ENCODE measurements at regions not wholly inside any gene's neighbourhood (a gene's known extent, or its start where the extent isn't known, plus 50 kb on each side); places are given as distances from the start of the nearest gene placed in this dataset.

- DNase-seq (ENCODE audit: low spot score in 2 of 2), result no peak
- no peak overlapping the region for H3K4me3 ChIP-seq
- H3K36me3 ChIP-seq, result no peaks in the 10 kb centered on the region
- 75 to 84% methylated on average over 2 of the region's 2 CpGs for WGBS, 2 donors
- H3K9me3 ChIP-seq, result no peaks in the 10 kb centered on the region
- H3K27ac ChIP-seq, result no peak overlapping the region
- TF ChIP-seq, protein P1, sequence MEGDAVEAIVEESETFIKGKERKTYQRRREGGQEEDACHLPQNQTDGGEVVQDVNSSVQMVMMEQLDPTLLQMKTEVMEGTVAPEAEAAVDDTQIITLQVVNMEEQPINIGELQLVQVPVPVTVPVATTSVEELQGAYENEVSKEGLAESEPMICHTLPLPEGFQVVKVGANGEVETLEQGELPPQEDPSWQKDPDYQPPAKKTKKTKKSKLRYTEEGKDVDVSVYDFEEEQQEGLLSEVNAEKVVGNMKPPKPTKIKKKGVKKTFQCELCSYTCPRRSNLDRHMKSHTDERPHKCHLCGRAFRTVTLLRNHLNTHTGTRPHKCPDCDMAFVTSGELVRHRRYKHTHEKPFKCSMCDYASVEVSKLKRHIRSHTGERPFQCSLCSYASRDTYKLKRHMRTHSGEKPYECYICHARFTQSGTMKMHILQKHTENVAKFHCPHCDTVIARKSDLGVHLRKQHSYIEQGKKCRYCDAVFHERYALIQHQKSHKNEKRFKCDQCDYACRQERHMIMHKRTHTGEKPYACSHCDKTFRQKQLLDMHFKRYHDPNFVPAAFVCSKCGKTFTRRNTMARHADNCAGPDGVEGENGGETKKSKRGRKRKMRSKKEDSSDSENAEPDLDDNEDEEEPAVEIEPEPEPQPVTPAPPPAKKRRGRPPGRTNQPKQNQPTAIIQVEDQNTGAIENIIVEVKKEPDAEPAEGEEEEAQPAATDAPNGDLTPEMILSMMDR (IDR thresholded peaks at IDR 0.05), result no peak
- no peak for TF ChIP-seq EP300 (IDR thresholded peaks at IDR 0.05)
- TF ChIP-seq POLR2A (IDR thresholded peaks at IDR 0.05), result no peak
- no peaks in the 10 kb centered on the region for H3K27me3 ChIP-seq
- no peaks in the 10 kb centered on the region for H3K4me1 ChIP-seq
Observed at GRCh38 chr4:30262379-30262778, 457.8 kb upstream of the PCDH7 start.

GRCh38 chr4:30264465-30264864, 455.7 kb upstream of the PCDH7 start:
- TF ChIP-seq EP300 (IDR thresholded peaks at IDR 0.05) (no peak), POLR2A (IDR thresholded peaks at IDR 0.05) (no peak)
- TF ChIP-seq, protein P1 (IDR thresholded peaks at IDR 0.05), result no peak
- no peak for DNase-seq (ENCODE audit: low spot score in 2 of 2)
- no peaks in the 10 kb centered on the region for H3K36me3 ChIP-seq
- no peaks in the 10 kb centered on the region for H3K27me3 ChIP-seq
- WGBS, 2 donors, result 96 to 97% methylated on average over 14 to 15 of the region's 15 CpGs
- H3K9me3 ChIP-seq, result no peaks in the 10 kb centered on the region
- H3K27ac ChIP-seq, result no peak overlapping the region
- H3K4me1 ChIP-seq, result no peaks in the 10 kb centered on the region
- no peak overlapping the region for H3K4me3 ChIP-seq

GRCh38 chr4:30265716-30266115, 454.5 kb upstream of the PCDH7 start:
- WGBS, 2 donors, result 39 to 49% methylated on average over 3 of the region's 3 CpGs
- no peaks in the 10 kb centered on the region for H3K27me3 ChIP-seq
- no peaks in the 10 kb centered on the region for H3K36me3 ChIP-seq
- no peaks in the 10 kb centered on the region for H3K9me3 ChIP-seq
- no peaks in the 10 kb centered on the region for H3K4me1 ChIP-seq
- TF ChIP-seq, protein P1 (IDR thresholded peaks at IDR 0.05), result no peak
- TF ChIP-seq EP300 (IDR thresholded peaks at IDR 0.05) (no peak), POLR2A (IDR thresholded peaks at IDR 0.05) (no peak)
- H3K27ac ChIP-seq, result no peak overlapping the region
- H3K4me3 ChIP-seq, result no peak overlapping the region
- no peak for DNase-seq (ENCODE audit: low spot score in 2 of 2)

DNA sequence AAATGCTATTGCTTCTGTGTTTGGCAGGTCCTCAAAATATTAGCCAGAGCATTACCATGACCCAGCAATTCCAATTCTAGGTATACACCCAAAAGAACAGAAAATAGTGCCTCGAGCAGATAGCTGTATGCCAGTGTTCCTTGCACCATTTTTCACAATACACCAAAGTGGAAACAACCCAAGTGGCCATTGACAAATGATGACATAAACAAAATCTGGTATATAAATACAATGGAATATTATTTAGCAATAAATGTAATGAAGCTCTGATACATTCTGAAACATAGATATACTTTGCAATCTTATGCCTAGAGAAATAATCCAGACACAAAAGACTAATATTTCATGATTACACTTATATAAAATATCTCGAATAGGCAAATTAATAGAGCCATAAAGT, 451.8 kb upstream of the PCDH7 start:
- TF ChIP-seq, protein P1 (IDR thresholded peaks at IDR 0.05), result no peak
- TF ChIP-seq POLR2A (IDR thresholded peaks at IDR 0.05), result no peak
- no peak for TF ChIP-seq EP300 (IDR thresholded peaks at IDR 0.05)
- WGBS, 2 donors, result 70 to 73% methylated on average over 2 of the region's 2 CpGs

DNA sequence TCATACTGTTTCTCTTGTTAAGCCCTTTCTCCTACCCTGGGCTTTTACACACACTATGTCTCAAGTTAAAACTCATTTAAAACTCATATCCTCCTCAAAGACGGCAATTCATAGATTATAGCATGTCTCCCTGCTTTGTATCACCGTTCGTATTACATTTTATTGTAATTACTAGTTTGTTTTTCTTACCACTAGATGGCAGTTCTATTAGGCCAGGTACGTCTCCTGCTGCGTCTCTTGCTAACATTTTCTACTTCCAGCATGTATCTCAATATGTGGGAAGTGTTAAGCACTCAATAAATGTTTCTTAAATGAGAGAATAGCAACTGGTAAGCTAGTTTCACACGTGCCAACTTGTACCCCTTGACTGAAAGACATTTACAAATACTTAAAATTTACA, 450.3 kb upstream of the PCDH7 start:
- no peak for TF ChIP-seq EP300 (IDR thresholded peaks at IDR 0.05)
- TF ChIP-seq, protein P1 (IDR thresholded peaks at IDR 0.05), result no peak
- no peak for TF ChIP-seq POLR2A (IDR thresholded peaks at IDR 0.05)
- no peaks in the 10 kb centered on the region for H3K36me3 ChIP-seq
- WGBS, 2 donors, result 51 to 52% methylated on average over 6 of the region's 6 CpGs
- peaks cover 0 to 16% (median 0%) of the 10 kb centered on the region in 4 donors for H3K9me3 ChIP-seq
- no peak overlapping the region for H3K4me3 ChIP-seq
- H3K27ac ChIP-seq, result no peak overlapping the region
- H3K27me3 ChIP-seq, result no peaks in the 10 kb centered on the region
- H3K4me1 ChIP-seq, result no peaks in the 10 kb centered on the region
- no peak for DNase-seq (ENCODE audit: low spot score in 2 of 2)

More for the DNA sequence above, 451.8 kb upstream of the PCDH7 start:
- Histone ChIP-seq H3K9me3 (peaks cover 0 to 10% (median 0%) of the 10 kb centered on the region in 4 donors), H3K27me3 (no peaks in the 10 kb centered on the region), H3K4me3 (no peak overlapping the region), H3K36me3 (no peaks in the 10 kb centered on the region), H3K27ac (no peak overlapping the region), H3K4me1 (no peaks in the 10 kb centered on the region)
- DNase-seq (ENCODE audit: low spot score in 2 of 2), result no peak

All from tibial nerve (tissue), 4 donors.